EL (cell line): ENCODE measurements at regions not wholly inside any gene's neighbourhood (a gene's known extent, or its start where the extent isn't known, plus 50 kb on each side); places are given as distances from the start of the nearest gene placed in this dataset.
"Not testable (repeated sequence)": the region's sequence is repeated elsewhere in the genome, so short reads cannot be mapped to it uniquely, and the experiment has no call there.

ENCODE experiments used
- DNase-seq: peaks from one replicate; pipeline ENCODE4 v3.0.0-alpha.2; 2016

GRCh38 chr22:27240298-27241075, 561.1 kb downstream of the MN1 start:
- no peak for DNase-seq

GRCh38 chr22:27241430-27242321, 559.9 kb downstream of the MN1 start:
- no peak for DNase-seq

DNA sequence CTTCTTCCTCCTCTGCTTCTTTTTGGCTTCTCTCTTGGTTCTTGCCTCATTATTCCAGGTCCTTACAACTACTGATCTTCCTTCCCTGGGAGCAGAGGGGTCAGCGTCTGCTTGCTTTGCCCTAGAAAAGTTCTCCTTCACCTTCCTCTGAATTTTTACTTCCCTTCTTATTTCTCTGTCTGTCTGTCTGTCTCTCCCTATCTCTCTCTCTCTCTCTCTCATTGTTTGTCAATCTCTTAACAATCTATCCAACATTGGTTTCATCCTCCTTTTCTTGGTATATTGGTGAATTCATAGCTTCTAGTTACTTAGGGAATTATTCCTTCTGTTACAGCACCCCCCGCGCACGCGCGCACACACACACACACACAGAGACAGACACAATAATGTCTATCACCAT, 559.1 kb downstream of the MN1 start:
- no peak for DNase-seq

GRCh38 chr22:27242917-27243589, 558.5 kb downstream of the MN1 start:
- DNase-seq = no peak

- DNase-seq = no peak
Observed at GRCh38 chr22:27244328-27244727, 557.2 kb downstream of the MN1 start.

DNA sequence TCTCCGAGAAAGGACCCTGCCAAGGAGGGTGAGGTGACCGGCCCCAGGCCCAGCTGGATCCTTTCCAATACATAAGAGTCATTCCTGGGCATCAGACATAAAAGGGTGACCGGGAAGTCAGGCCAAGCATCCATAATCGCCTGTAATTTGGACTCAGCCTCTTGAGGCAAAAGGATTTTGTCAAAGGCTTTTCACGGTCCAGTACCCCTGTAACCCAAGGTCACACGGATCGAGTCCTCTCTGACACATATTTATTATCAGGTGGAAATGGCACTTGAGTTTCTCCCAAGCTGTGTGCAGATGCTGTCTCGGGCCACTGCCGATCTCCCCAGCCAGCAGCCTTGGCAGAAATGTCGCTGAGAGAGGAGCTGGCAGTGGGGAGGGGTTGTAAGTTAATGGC, 556.5 kb downstream of the MN1 start:
- no peak for DNase-seq

DNA sequence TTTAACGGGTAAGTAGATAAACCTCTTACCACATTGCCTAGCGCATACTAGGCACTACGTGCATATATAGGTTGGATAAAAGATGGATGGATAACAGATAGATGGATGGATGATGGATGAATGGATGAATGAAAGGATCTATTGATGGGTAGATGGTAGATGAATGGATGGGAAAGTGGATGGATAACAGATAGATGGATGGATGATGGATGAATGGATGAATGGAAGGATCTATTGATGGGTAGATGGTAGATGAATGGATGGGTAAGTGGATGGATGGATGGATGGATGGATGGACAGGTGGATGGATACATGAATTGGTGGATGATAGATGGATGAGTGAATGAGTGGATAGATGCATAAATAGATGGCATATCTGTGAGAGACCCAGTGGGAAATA, 555.0 kb downstream of the MN1 start:
- no peak for DNase-seq

DNA sequence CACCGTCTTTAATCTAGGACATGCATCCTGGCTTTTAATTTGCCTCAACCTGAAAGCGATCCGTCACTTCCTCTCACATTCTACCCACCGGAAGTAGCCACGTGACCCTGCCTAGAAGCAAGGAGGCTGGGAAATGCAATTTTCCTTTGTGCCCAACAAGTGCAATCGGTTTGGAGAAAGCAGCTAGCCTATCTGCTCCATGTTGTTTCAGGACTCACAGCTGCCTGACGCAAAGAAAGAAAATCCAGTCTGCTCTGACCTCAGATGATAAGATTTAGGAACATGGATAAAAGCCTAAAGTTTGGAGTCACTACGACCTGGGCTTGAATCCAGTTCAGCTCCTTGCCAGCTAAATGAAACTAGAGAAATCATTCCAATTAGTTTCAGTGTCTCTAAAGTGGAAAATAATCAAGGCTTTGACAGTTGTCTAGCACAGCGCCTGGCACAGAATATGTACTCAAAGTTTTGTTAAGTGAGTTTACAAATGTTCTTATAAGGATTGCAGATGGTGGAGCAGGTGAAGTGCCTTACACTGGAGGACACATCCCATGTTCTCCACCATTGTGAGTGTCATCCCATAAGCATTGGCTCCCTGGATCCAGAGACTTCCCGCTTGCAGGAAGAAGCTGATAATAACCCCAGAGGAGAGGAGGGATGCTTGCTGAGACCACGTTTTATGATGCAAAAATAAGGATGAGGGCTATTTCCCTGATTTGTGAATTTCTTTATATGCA, 553.7 kb downstream of the MN1 start:
- no peak for DNase-seq

DNA sequence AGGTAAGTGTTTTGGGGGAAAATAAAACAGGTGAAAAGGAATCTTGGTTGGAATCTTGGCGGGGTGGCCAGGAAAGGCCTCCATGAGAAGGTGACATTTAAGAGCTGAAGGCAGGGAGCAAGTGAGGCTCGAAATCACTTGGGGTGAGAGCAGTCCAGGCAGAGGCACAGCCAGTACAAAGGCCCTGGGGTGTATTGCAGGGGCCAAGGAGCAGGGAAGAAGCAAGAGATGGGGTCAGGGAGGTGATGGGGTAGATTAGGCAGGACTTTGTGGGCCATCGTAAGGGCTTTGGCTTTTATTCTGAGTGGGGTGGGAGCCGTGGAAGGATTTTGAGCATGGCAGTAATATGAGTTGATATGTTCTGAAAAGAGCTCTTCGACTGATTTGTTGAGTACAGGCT, 551.1 kb downstream of the MN1 start:
- DNase-seq = no peak

DNA sequence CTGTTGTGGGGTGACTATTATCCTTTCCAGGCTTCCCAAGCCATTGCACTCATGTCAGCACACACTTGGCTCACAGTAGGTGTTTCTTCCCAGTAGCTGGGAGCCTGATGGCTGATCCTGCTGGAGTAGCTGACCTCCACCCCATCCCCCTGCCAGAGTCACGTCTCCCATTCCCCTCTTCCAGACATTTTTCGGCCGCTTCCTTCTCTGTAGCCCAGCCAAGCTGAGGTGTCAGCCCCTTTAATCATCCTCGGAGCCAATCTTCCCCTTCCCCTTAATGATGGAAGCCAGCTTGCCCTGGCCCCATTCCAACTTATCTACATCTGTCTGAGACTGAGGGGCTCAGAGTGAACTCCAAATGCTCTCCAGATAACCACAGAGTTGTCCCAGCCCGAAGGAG, 550.7 kb downstream of the MN1 start:
- DNase-seq = no peak

- DNase-seq = no peak
Observed at GRCh38 chr22:27251563-27251962, 550.0 kb downstream of the MN1 start.

- peak; percentile 80 for DNase-seq
Observed at GRCh38 chr22:27252282-27253049, 549.1 kb downstream of the MN1 start.

- no peak for DNase-seq
Observed at GRCh38 chr22:27253108-27253902, 548.3 kb downstream of the MN1 start.

- DNase-seq = not testable (repeated sequence)
Observed at GRCh38 chr22:27254063-27254462, 547.5 kb downstream of the MN1 start.

DNA sequence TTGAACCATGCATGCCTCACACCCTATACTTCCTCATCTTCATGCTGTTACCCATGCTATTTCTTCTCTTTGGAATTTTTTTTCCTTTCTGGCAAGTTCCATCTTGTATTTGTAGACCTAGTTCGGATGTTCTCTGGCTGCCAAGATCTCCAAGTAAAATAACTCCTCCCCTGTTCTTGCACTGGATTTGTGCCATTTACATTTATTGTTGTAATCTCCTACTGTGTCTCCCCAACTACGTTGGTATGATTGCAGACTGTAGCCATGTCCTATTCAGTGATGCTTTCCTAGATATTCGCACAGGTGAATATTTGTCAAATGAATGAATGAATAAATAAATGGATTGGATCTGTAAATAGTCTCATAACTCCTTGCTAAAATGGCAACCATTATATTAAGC, 546.0 kb downstream of the MN1 start:
- DNase-seq = no peak

DNA sequence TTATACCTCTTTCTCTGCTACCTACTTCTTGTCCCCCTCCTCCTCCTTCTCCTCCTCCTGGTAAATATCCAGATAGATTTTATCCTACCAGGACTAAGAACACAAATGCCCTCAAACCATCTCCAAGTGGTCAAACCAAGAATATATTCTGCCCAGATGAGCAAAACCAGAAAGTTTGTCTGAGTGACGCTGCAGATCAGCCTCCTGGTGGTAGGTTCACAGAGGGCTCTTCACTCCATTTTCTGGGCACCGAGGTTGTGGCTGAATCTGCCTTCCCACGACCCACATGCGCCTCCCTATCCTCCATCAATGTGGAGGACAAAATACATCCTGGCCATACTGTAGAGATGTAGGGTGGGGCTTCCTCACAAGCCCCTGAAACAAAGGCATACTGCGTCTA, 543.6 kb downstream of the MN1 start:
- no peak for DNase-seq

DNA sequence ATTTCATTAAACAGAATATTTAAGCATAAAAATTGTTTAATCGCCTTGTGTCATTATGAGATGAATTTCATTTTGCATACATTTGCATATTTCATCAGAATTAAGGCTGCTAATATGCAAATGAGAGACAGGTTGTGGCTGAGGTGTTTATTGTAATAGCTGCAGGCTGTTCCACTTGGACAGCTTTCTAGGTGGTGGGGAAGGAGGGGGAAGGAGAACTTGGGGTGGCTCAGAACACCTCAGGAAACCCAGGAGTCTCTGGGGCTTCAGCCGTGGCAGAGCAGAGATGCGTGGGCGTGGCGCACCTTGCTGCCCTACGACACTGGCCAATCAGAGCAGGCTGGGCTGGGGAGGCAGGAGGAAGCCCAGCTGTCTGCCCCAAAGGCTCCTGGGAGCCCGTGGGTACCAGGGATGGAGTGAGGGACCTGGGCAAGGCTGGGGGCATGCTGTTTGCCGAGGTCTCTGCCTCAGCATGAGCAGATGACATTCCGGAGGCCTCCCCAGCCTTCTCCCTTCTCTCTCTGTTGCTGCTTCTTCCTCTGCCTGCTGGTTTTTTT, 542.9 kb downstream of the MN1 start:
- no peak for DNase-seq

DNA sequence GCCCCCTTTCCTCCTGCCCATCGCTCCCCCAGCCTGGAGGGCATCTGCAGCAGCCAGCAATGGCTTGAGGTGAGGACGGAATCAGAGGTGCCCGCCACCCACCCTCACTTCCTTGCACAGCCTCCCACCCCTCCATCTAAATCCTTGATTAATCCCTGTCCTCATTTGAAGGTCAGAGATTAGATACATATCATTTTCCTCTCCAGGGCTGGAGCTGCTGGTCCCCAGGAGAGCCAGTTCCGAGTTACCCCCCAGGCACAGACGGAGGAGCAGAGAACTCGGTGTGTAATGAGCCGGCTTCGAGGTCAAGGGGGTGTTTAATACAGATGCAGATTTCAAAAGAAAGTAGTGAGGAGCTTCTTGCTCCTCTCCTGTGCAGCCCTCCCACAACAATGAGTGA, 542.1 kb downstream of the MN1 start:
- DNase-seq = no peak

DNA sequence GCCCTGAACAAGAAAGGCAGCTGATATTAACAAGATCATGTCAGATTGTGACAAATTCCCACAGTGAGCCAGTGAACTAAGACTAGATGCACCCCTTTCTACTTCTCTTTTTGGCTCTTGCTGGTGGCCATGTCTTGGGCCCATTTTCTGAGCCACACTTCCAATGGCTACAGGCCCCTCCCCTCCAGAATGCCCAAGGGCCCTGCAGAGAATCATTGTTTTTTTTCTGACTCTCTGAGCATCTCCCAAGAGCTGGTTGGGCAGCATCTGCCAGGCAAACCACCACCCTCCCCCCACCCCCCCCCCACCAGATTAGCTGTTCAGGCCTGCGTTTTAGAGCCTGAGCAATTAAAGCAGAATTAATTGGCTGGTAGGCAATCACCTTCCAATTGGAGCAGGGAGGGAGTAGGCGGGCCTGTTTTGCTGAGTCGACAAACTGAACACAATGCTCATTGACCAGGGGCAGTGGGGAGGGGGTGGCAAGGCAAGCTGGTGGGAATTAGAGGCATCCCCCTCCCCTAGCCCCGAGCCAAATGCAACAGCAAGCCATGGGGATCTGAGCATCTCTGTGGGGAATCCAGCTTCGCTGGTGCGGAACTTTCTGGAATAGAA, 541.4 kb downstream of the MN1 start:
- DNase-seq = no peak

DNA sequence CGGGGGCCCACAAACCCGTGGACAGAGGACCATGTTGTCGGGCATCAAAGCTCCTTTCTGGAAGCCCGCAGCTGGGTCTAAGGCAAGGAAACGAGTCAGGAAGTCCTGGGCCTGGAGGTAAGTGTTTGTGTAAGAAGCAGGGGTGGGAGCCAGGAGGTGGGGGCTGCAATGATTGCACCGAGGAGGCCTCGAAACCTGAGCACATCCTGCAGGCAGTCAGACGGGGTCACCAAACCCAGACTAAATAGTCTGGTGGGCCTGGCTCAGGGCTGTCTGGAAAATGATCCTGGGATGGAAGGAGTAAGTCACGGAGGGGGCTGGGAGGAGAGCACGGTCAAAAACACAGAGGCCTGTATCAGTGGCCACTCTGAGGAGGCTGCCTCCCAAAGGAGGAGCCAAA, 539.2 kb downstream of the MN1 start:
- DNase-seq = no peak

DNA sequence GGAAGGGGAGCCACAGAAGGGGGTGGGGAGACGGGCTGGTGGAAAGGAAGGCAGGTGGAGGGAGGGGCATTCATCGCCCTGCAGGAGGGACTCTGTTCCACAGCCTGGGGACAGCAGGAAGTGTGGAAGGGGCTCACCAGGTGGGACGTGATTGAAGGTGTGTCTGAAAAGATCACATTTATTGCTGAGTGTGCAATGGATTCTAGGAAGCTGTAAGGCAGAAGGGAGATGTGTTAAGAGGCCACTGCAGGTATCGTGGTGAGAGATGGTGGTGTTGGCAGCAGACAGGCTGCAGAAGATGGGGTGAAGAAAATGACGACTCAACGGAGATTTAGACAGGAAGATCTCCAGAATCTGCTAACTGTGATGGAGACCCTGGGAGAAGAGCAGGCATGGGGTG, 537.4 kb downstream of the MN1 start:
- no peak for DNase-seq
